SK-N-SH (cell line): ENCODE measurements at regions not wholly inside any gene's neighbourhood (a gene's known extent, or its start where the extent isn't known, plus 50 kb on each side); places are given as distances from the start of the nearest gene placed in this dataset.

Experiments
- CTCF ChIA-PET: fragments of 300-600, 350-600 bp; formaldehyde crosslinking; extraction: SDS; loops from one replicate; lab custom pipeline; 2021; lab: Yijun Ruan, JAX
- POLR2A ChIA-PET: fragments of 350-600 bp; sonication (Branson Sonifier 250); formaldehyde crosslinking; extraction: SDS; loops from one replicate; lab custom pipeline; 2020; ENCODE audit warnings: antibody characterized with exemption, inconsistent platforms; lab: Yijun Ruan, JAX
- DNase-seq: peaks from one replicate; pipeline ENCODE4 v3.0.0; 2012
- H2AFZ ChIP-seq: fragments of 200-600 bp; sonication (generic); 2 replicates; pipeline ENCODE4 v1.8.1; 2016; ENCODE audit warnings: antibody characterized with exemption, mild to moderate bottlenecking, low read depth
- H3F3A ChIP-seq: fragments of 200-600 bp; sonication (generic); replicated peaks from 2 replicates; pipeline ENCODE3; 2016; ENCODE audit warnings: antibody characterized with exemption, mild to moderate bottlenecking; ENCODE audit not compliant: insufficient read depth
- H3K27ac ChIP-seq, 2 experiments: fragments of 200-500 bp in 1 of 2; fragments of 200-600 bp in 1 of 2; sonication (Bioruptor generic) in 1 of 2; sonication (generic), shearing (Covaris generic) in 1 of 2; 2 replicates each; pipeline versions ENCODE4 v1.5.1 to v1.6.1; 2014 to 2016; ENCODE audit warnings: low read depth in 2 of 2, inconsistent platforms in 1 of 2, low read length in 1 of 2, mild to moderate bottlenecking in 1 of 2, mixed read lengths in 1 of 2
- H3K27me3 ChIP-seq: fragments of 200-600 bp; sonication (generic), shearing (Covaris generic); 2 replicates; pipeline ENCODE4 v1.6.1; 2016; ENCODE audit warnings: mixed run types; ENCODE audit not compliant: insufficient read depth
- H3K36me3 ChIP-seq, 2 experiments: fragments of 200-500 bp in 1 of 2; fragments of 200-600 bp in 1 of 2; sonication (Bioruptor generic) in 1 of 2; sonication (generic) in 1 of 2; replicated peaks in 1 of 2; 2 replicates each; pipeline versions ENCODE3 to v1.5.1; 2014 to 2016; ENCODE audit warnings: low read length in 1 of 2, mild to moderate bottlenecking in 1 of 2; ENCODE audit not compliant: insufficient read depth in 2 of 2, control insufficient read depth in 1 of 2
- H3K4me1 ChIP-seq, 2 experiments: fragments of 200-500 bp in 1 of 2; fragments of 200-600 bp in 1 of 2; sonication (Bioruptor generic) in 1 of 2; sonication (generic), shearing (Covaris generic) in 1 of 2; 2 replicates each; pipeline versions ENCODE4 v1.5.1 to v1.6.1; 2014 to 2016; ENCODE audit warnings: low read depth in 1 of 2, low read length in 1 of 2, mixed run types in 1 of 2; ENCODE audit not compliant: insufficient read depth in 2 of 2, control insufficient read depth in 1 of 2
- H3K4me2 ChIP-seq: fragments of 200-600 bp; sonication (generic), shearing (Covaris generic); 2 replicates; pipeline ENCODE4 v1.6.1; 2017; ENCODE audit warnings: mixed run types
- H3K4me3 ChIP-seq, 2 experiments: fragments of 200-500 bp in 1 of 2; fragments of 200-600 bp in 1 of 2; sonication (Bioruptor generic) in 1 of 2; sonication (generic), shearing (Covaris generic) in 1 of 2; 2 replicates each; pipeline versions ENCODE4 v1.5.1 to v1.8.1; 2014 to 2016; ENCODE audit warnings: low read depth in 2 of 2, inconsistent platforms in 1 of 2, low read length in 1 of 2, mild to moderate bottlenecking in 1 of 2, mixed read lengths in 1 of 2, moderate library complexity in 1 of 2
- H3K79me2 ChIP-seq: fragments of 200-600 bp; sonication (generic); 2 replicates; pipeline ENCODE4 v1.8.1; 2017; ENCODE audit warnings: mild to moderate bottlenecking; ENCODE audit not compliant: insufficient read depth
- H3K9ac ChIP-seq: fragments of 200-600 bp; sonication (generic); 2 replicates; pipeline ENCODE4 v1.6.1; 2017; ENCODE audit warnings: mixed run types
- H3K9me2 ChIP-seq: fragments of 200-600 bp; sonication (generic); 2 replicates; pipeline ENCODE4 v1.6.1; 2017; ENCODE audit warnings: mixed run types
- H3K9me3 ChIP-seq: fragments of 200-600 bp; sonication (generic); 2 replicates; pipeline ENCODE4 v1.6.1; 2017; ENCODE audit warnings: mixed run types, mild to moderate bottlenecking, moderate library complexity
- H4K20me1 ChIP-seq: fragments of 200-600 bp; sonication (generic); 2 replicates; pipeline ENCODE4 v1.6.1; 2017; ENCODE audit warnings: mild to moderate bottlenecking, mixed run types; ENCODE audit not compliant: insufficient read depth
- CTCF ChIP-seq: fragments of 200-600 bp; sonication (generic); IDR thresholded peaks from 2 replicates; pipeline ENCODE4 v1.6.1; 2017; ENCODE audit warnings: antibody characterized with exemption, mild to moderate bottlenecking, moderate library complexity
- ELF1 ChIP-seq: IDR thresholded peaks from 2 replicates; pipeline ENCODE4 v1.4.0; 2012
- EP300 ChIP-seq, 2 experiments: IDR thresholded peaks; 2 replicates each; pipeline versions ENCODE4 v1.4.0 to v1.6.1; 2012; ENCODE audit warnings: borderline replicate concordance in 1 of 2, low read depth in 1 of 2, low read length in 1 of 2
- FOSL2 ChIP-seq: IDR thresholded peaks from 2 replicates; pipeline ENCODE4 v1.4.0; 2012; ENCODE audit warnings: low read depth, mild to moderate bottlenecking, moderate library complexity, borderline replicate concordance
- FOXJ3 ChIP-seq: sonication (generic); formaldehyde crosslinking; IDR thresholded peaks from 2 replicates; pipeline ENCODE4 v1.5.1; 2020; ENCODE audit warnings: mild to moderate bottlenecking, missing genetic modification reagents
- FOXM1 ChIP-seq: IDR thresholded peaks from 2 replicates; pipeline ENCODE4 v1.4.0; 2012; ENCODE audit warnings: low read depth, mild to moderate bottlenecking
- GABPA ChIP-seq: IDR thresholded peaks from 2 replicates; pipeline ENCODE4 v1.4.0; 2012; ENCODE audit warnings: low read depth, mild to moderate bottlenecking
- GATA2 ChIP-seq: sonication (generic); formaldehyde crosslinking; IDR thresholded peaks from 2 replicates; pipeline ENCODE4 v1.5.0; 2020; ENCODE audit warnings: mild to moderate bottlenecking, missing genetic modification reagents
- JUND ChIP-seq: IDR thresholded peaks from 2 replicates; pipeline ENCODE4 v1.4.0; 2012
- MAX ChIP-seq: IDR thresholded peaks from 2 replicates; pipeline ENCODE4 v1.4.0; 2012; ENCODE audit warnings: low read depth
- MEF2A ChIP-seq: IDR thresholded peaks from 2 replicates; pipeline ENCODE4 v1.4.0; 2012; ENCODE audit warnings: low read depth, borderline replicate concordance
- NFIC ChIP-seq: IDR thresholded peaks from 2 replicates; pipeline ENCODE4 v1.4.0; 2012; ENCODE audit warnings: borderline replicate concordance
- PBX3 ChIP-seq: IDR thresholded peaks from 2 replicates; pipeline ENCODE4; 2012
- RAD21 ChIP-seq: IDR thresholded peaks from 2 replicates; pipeline ENCODE4 v1.6.1; 2012; ENCODE audit warnings: mild to moderate bottlenecking, low read length
- RFX5 ChIP-seq: IDR thresholded peaks from 2 replicates; pipeline ENCODE4 v1.6.1; 2012; ENCODE audit warnings: mild to moderate bottlenecking, improper control_type of control experiment, low read length
- RXRA ChIP-seq: IDR thresholded peaks from 2 replicates; pipeline ENCODE4 v1.4.0; 2012; ENCODE audit warnings: low read depth, mild to moderate bottlenecking, borderline replicate concordance
- SIN3A ChIP-seq: IDR thresholded peaks from 2 replicates; pipeline ENCODE4 v1.6.1; 2012; ENCODE audit warnings: low read depth, mild to moderate bottlenecking, low read length, moderate library complexity, borderline replicate concordance
- SMC3 ChIP-seq: IDR thresholded peaks from 2 replicates; pipeline ENCODE4 v1.6.1; 2012; ENCODE audit warnings: low read depth, low read length, improper control_type of control experiment
- TAF1 ChIP-seq: IDR thresholded peaks from 2 replicates; pipeline ENCODE4 v1.6.1; 2012; ENCODE audit warnings: low read depth, mild to moderate bottlenecking, low read length, moderate library complexity, borderline replicate concordance
- USF1 ChIP-seq: IDR thresholded peaks from 2 replicates; pipeline ENCODE4 v1.4.0; 2012; ENCODE audit warnings: low read depth, borderline replicate concordance
- YY1 ChIP-seq: IDR thresholded peaks from 2 replicates; pipeline ENCODE4 v1.4.0; 2012; ENCODE audit warnings: low read depth, mild to moderate bottlenecking
- WGBS: methylation state at CpG from one replicate; pipeline ENCODE4 v1.1.6; 2017; ENCODE audit warnings: low lambda C conversion rate; 5-methylcytosine and 5-hydroxymethylcytosine counted together

- no peak for TF ChIP-seq USF1
- TF ChIP-seq NFIC = no peak
- TF ChIP-seq FOXJ3 (CRISPR knock-in tag) = no peak
- TF ChIP-seq MAX = no peak
- TF ChIP-seq TAF1 = no peak
- TF ChIP-seq ELF1 = no peak
- TF ChIP-seq RXRA = no peak
- no peak for TF ChIP-seq EP300 (IDR thresholded peaks at IDR 0.05; ENCODE audit: borderline replicate concordance in 1 of 2, low read depth in 1 of 2, low read length in 1 of 2)
- no peak for TF ChIP-seq FOXM1
- TF ChIP-seq JUND = no peak
- TF ChIP-seq PBX3 = no peak
These were observed 411.6 kb upstream of the KCND2 start (continued) for GRCh38 chr7:119861385-119861784.

GRCh38 chr7:119868387-119868786 lies 404.6 kb upstream of the KCND2 start:
- H3K79me2 ChIP-seq = no peaks in the 10 kb centered on the region
- POLR2A ChIA-PET = no interaction called here
- H2AFZ ChIP-seq = no peak overlapping the region
- no peak overlapping the region for H3K9ac ChIP-seq
- no peaks in the 10 kb centered on the region for H3K36me3 ChIP-seq
- H3K27me3 ChIP-seq = no peaks in the 10 kb centered on the region
- no peak overlapping the region for H3K4me3 ChIP-seq
- 9% methylated on average over 2 of the region's 2 CpGs for WGBS
- no peaks in the 10 kb centered on the region; the same call in 1 of the 2 replicates for H3K9me2 ChIP-seq
- H3K4me1 ChIP-seq = no peaks in the 10 kb centered on the region
- no peak overlapping the region for H3K4me2 ChIP-seq
- no peak for DNase-seq
- H3K9me3 ChIP-seq = no peaks in the 10 kb centered on the region
- no peaks in the 10 kb centered on the region for H3F3A ChIP-seq
- TF ChIP-seq RAD21 = no peak
- TF ChIP-seq SMC3 = no peak
- TF ChIP-seq FOSL2 = no peak
- TF ChIP-seq JUND = no peak
- TF ChIP-seq PBX3 = no peak
- TF ChIP-seq GATA2 (CRISPR knock-in tag) = no peak
- no peak for TF ChIP-seq RFX5
- no peak overlapping the region for H3K27ac ChIP-seq
- CTCF ChIA-PET = no interaction called here
- H4K20me1 ChIP-seq = no peaks in the 10 kb centered on the region

GRCh38 chr7:119879835-119880234 lies 393.1 kb upstream of the KCND2 start:
- Histone ChIP-seq H3K9ac (no peak overlapping the region), H3K9me2 (no peaks in the 10 kb centered on the region), H3K4me3 (no peak overlapping the region), H2AFZ (no peak overlapping the region), H3K9me3 (no peaks in the 10 kb centered on the region), H3K27ac (no peak overlapping the region), H3K4me2 (no peak overlapping the region), H3F3A (no peaks in the 10 kb centered on the region)
- DNase-seq = no peak
- CTCF ChIA-PET = no interaction called here
- WGBS = 1% methylated on average over 1 of the region's 1 CpG
- TF ChIP-seq GABPA (no peak), MEF2A (no peak), FOXJ3 (CRISPR knock-in tag) (no peak), ELF1 (no peak), SIN3A (no peak), GATA2 (CRISPR knock-in tag) (no peak), YY1 (no peak), USF1 (no peak), CTCF (no peak), FOSL2 (no peak)
- TF ChIP-seq, all 33 proteins: peak for 0
- no peaks in the 10 kb centered on the region for H3K36me3 ChIP-seq
- H3K4me1 ChIP-seq = no peaks in the 10 kb centered on the region
- POLR2A ChIA-PET = no interaction called here
- no peaks in the 10 kb centered on the region for H4K20me1 ChIP-seq
- H3K79me2 ChIP-seq = no peaks in the 10 kb centered on the region
- H3K27me3 ChIP-seq = no peaks in the 10 kb centered on the region
